ENCODE measurements at regions not wholly inside any gene's neighbourhood (a gene's known extent, or its start where the extent isn't known, plus 50 kb on each side); places are given as distances from the start of the nearest gene placed in this dataset.
"Not testable (repeated sequence)": the region's sequence is repeated elsewhere in the genome, so short reads cannot be mapped to it uniquely, and the experiment has no call there.

GRCh38 chrX:20720954-20721626 is 454.4 kb upstream of the RPS6KA3 start:
- DNase-seq: no peak
- Mint-ChIP-seq H3K27ac (no peak overlapping the region), H3K4me1 (no peaks in the 10 kb centered on the region), H3K36me3 (no peaks in the 10 kb centered on the region), H3K27me3 (ENCODE audit: low read depth in 3 of 3) (peaks cover 0 to 4% (median 0%) of the 10 kb centered on the region in 3 donors), H3K9me3 (peaks cover 0 to 8% (median 0%) of the 10 kb centered on the region in 6 donors), H3K4me3 (no peak overlapping the region)

DNA sequence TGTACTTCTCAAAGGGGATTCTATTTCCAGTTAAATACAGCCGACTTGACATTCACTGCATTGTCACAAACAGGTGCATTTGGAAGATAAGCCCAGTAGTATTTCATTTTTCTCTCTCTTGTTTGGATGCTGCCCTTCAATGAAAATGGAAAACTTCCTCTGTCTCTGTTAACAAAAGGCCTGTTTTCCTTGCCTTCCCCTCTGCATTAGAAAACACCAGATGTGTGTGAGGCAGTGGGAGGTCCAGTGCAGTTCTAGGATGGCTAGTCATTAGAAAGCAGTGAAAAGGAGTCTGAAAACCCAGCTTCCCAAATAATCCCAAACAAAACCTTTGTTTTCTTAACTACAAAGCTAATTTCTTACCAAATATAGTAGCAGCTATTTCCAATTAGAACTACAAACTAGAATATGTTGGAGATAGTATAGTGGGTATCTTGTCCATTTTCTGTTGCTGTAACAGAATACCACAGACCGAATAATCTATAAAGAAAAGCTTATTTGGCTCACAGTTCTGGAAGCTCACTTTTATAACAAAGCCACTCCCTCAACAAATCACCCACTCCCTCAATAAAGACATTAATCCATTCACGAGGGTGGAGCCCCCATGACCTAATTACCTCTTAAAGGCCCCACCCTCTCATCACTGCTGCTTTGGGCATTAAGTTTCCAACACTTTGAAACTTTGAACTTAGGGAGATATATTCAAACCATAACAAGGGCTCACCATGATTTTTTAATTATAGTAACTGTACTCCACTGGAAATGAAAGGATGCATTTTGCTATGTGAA is 452.1 kb upstream of the RPS6KA3 start:
- Mint-ChIP-seq H3K36me3 (no peaks in the 10 kb centered on the region), H3K4me1 (no peaks in the 10 kb centered on the region), H3K27ac (no peak overlapping the region), H3K27me3 (ENCODE audit: low read depth in 3 of 3) (peaks cover 0 to 6% (median 1%) of the 10 kb centered on the region in 3 donors), H3K4me3 (no peak overlapping the region), H3K9me3 (peaks cover 0 to 11% (median 0%) of the 10 kb centered on the region in 6 donors)
- DNase-seq: no peak

DNA sequence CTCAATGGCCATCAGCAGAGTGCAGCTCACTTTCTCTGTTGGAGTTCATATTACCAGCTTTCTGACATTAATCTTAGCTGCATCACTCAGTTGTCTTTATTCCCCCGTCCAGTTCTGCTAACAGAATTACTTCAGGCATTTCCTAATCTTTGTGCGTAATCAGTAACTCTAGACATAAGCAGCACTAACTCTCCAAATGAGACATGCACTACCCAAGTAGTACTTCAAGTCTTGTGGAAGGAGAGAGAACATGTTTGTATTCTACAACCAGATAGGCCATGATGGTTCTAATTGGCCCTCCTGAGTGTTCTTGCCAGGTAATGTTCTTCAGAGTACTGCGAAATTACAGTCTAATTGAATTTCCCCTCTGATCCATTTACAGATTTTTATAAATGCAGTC is 448.5 kb upstream of the RPS6KA3 start:
- H3K4me3 Mint-ChIP-seq: no peak overlapping the region
- peaks cover 0 to 6% (median 1%) of the 10 kb centered on the region in 3 donors for H3K27me3 Mint-ChIP-seq (ENCODE audit: low read depth in 3 of 3)
- H3K4me1 Mint-ChIP-seq: no peaks in the 10 kb centered on the region
- no peak overlapping the region for H3K27ac Mint-ChIP-seq
- H3K9me3 Mint-ChIP-seq: peaks cover 0 to 7% (median 0%) of the 10 kb centered on the region in 6 donors
- H3K36me3 Mint-ChIP-seq: no peaks in the 10 kb centered on the region
- DNase-seq: no peak

DNA sequence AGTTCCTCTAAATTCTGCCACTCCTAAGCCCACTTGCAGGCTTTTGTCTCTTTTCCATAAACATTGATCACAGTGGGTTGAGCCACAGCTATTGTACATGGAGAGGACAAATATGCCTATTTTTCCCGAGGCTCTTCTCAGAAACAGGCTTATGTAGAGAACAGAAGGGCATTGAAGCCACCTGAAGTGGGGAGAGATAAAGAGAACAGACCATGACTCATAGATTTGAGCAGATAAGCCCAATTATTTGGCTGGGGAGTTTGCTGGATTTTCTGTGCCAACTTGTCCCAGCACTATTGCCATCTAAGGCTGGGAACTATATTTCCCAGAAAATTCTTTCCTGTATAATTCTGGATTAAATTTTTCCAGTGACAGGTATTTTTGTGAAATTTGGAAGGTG is 446.1 kb upstream of the RPS6KA3 start:
- peaks cover 0 to 7% (median 0%) of the 10 kb centered on the region in 6 donors for H3K9me3 Mint-ChIP-seq
- no peak for DNase-seq
- H3K4me3 Mint-ChIP-seq: no peak overlapping the region
- H3K36me3 Mint-ChIP-seq: no peaks in the 10 kb centered on the region
- H3K27me3 Mint-ChIP-seq (ENCODE audit: low read depth in 3 of 3): peaks cover 0 to 2% (median 1%) of the 10 kb centered on the region in 3 donors
- H3K4me1 Mint-ChIP-seq: no peaks in the 10 kb centered on the region
- H3K27ac Mint-ChIP-seq: no peak overlapping the region

DNA sequence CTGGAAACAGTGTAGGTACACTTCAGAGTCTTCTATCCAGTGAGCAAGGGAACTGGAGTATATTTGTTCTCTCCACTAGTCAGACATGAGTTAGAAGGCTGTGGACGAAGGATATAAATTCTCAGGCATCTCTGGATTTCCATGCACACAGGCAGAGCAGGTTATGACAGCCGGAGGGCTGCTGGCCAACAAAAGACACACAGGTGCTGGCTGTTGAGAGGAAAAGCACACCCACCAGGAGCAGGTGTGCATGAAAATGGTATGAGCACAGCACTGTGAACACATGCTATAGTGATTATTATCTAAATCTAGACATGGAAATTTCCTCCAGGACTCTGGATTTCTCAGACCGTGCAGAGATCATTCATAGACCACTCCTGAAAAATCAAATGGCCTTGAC is 444.7 kb upstream of the RPS6KA3 start:
- DNase-seq: no peak
- H3K36me3 Mint-ChIP-seq: no peaks in the 10 kb centered on the region
- H3K4me3 Mint-ChIP-seq: no peak overlapping the region
- H3K27me3 Mint-ChIP-seq (ENCODE audit: low read depth in 3 of 3): peaks cover 1 to 7% (median 2%) of the 10 kb centered on the region in 3 donors
- peaks cover 0 to 7% (median 0%) of the 10 kb centered on the region in 6 donors for H3K9me3 Mint-ChIP-seq
- no peak overlapping the region for H3K27ac Mint-ChIP-seq
- H3K4me1 Mint-ChIP-seq: no peaks in the 10 kb centered on the region

DNA sequence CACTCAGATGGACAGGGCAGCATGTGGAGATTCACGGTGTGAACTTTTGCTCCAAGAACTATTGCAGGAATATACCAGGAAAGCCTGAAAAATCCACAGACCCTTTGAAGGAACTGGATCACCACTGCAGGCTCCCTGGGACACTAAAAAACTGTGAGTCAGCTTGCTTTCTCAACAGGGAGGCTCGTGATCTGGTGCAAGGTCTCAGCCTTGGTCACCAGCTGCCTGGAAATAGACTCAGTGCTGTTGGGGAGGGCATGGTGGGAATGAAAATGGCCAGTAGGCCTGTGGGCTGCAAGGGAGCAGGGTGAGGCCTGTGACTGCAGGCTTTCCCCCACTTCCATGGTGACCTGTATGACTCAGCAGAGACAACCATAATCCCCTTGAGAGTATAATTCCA is 426.4 kb upstream of the RPS6KA3 start:
- H3K4me1 Mint-ChIP-seq: no peaks in the 10 kb centered on the region
- H3K36me3 Mint-ChIP-seq: no peaks in the 10 kb centered on the region
- H3K4me3 Mint-ChIP-seq: no peak overlapping the region
- H3K9me3 Mint-ChIP-seq: peaks cover 0 to 2% (median 0%) of the 10 kb centered on the region in 6 donors
- H3K27ac Mint-ChIP-seq: no peak overlapping the region
- peaks cover 0 to 7% (median 1%) of the 10 kb centered on the region in 3 donors for H3K27me3 Mint-ChIP-seq (ENCODE audit: low read depth in 3 of 3)
- DNase-seq: no peak

DNA sequence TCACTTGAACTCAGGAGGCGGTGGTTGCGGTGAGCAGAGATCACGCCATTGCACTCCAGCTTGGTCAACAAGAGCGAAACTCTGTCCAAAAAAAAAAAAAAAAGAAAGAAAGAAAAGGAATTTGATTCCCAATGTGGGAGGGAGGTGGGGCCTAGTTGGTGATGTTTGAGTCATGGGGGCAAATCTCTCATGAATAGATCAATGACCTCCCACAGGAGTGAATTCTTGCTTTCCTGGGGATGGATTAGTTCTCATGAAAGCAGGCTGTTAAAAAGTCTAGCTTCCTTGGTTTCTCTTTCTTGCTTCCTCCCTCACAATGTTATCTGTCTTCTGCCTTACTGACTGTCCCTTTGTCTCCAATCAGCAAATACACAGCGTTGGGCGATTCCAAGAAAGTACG is 419.5 kb upstream of the RPS6KA3 start:
- Mint-ChIP-seq H3K36me3 (no peaks in the 10 kb centered on the region), H3K27ac (no peak overlapping the region), H3K27me3 (ENCODE audit: low read depth in 3 of 3) (peaks cover 1 to 5% (median 3%) of the 10 kb centered on the region in 3 donors), H3K4me3 (no peak overlapping the region), H3K4me1 (no peaks in the 10 kb centered on the region), H3K9me3 (peaks cover 0 to 5% (median 0%) of the 10 kb centered on the region in 6 donors)
- no peak for DNase-seq

GRCh38 chrX:20685652-20686051 is 418.9 kb upstream of the RPS6KA3 start:
- Mint-ChIP-seq H3K4me1 (no peaks in the 10 kb centered on the region), H3K4me3 (no peak overlapping the region), H3K9me3 (peaks cover 0 to 5% (median 0%) of the 10 kb centered on the region in 6 donors), H3K27me3 (ENCODE audit: low read depth in 3 of 3) (peaks cover 1 to 5% (median 3%) of the 10 kb centered on the region in 3 donors), H3K27ac (no peak overlapping the region), H3K36me3 (no peaks in the 10 kb centered on the region)
- no peak for DNase-seq

- DNase-seq: no peak
- Mint-ChIP-seq H3K4me1 (no peaks in the 10 kb centered on the region), H3K27me3 (ENCODE audit: low read depth in 3 of 3) (peaks cover 0 to 4% (median 3%) of the 10 kb centered on the region in 3 donors), H3K27ac (no peak overlapping the region), H3K9me3 (peaks cover 0 to 5% (median 0%) of the 10 kb centered on the region in 6 donors), H3K4me3 (no peak overlapping the region), H3K36me3 (no peaks in the 10 kb centered on the region)
Observed at GRCh38 chrX:20681683-20682082, 415.0 kb upstream of the RPS6KA3 start.

GRCh38 chrX:20680998-20681397 is 414.3 kb upstream of the RPS6KA3 start:
- Mint-ChIP-seq H3K27ac (no peak overlapping the region), H3K9me3 (peaks cover 0 to 5% (median 0%) of the 10 kb centered on the region in 6 donors), H3K36me3 (no peaks in the 10 kb centered on the region), H3K4me1 (no peaks in the 10 kb centered on the region), H3K4me3 (no peak overlapping the region), H3K27me3 (ENCODE audit: low read depth in 3 of 3) (peaks cover 2 to 4% (median 3%) of the 10 kb centered on the region in 3 donors)
- no peak for DNase-seq

- Mint-ChIP-seq H3K9me3 (peaks cover 0 to 4% (median 0%) of the 10 kb centered on the region in 6 donors), H3K27ac (no peak overlapping the region), H3K36me3 (no peaks in the 10 kb centered on the region), H3K4me3 (no peak overlapping the region), H3K27me3 (ENCODE audit: low read depth in 3 of 3) (peaks cover 1 to 8% (median 6%) of the 10 kb centered on the region in 3 donors), H3K4me1 (no peaks in the 10 kb centered on the region)
- no peak for DNase-seq
Observed at GRCh38 chrX:20672476-20672875, 405.8 kb upstream of the RPS6KA3 start.

GRCh38 chrX:20671746-20672145 is 405.0 kb upstream of the RPS6KA3 start:
- not testable (repeated sequence) for H3K4me1 Mint-ChIP-seq; DNase-seq; H3K27ac Mint-ChIP-seq; H3K4me3 Mint-ChIP-seq; H3K27me3 Mint-ChIP-seq (ENCODE audit: low read depth in 3 of 3); H3K36me3 Mint-ChIP-seq; H3K9me3 Mint-ChIP-seq

- peaks cover 0 to 10% (median 4%) of the 10 kb centered on the region in 3 donors for H3K27me3 Mint-ChIP-seq (ENCODE audit: low read depth in 3 of 3)
Observed at GRCh38 chrX:20670611-20671010, 403.9 kb upstream of the RPS6KA3 start.

DNA sequence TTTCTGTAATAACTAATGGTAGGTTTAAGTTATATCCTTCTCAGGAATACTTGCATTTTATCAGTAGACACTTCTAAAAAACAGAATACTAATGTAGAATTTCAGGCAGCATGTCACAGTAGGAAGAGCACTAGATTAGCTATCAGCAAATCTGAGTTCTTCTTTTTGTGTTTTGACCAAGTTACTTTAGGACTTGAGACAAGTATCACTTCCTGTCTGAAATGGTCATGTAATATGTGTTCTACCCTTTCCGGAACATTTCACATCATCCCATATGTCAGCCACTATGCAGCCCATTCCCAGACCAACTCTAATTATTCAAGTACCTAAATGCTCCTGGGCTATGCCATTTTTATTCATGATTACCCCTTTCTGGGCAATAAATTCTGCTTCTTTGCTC is 401.8 kb upstream of the RPS6KA3 start:
- peaks cover 0 to 7% (median 2%) of the 10 kb centered on the region in 3 donors for H3K27me3 Mint-ChIP-seq (ENCODE audit: low read depth in 3 of 3)
- no peak overlapping the region for H3K4me3 Mint-ChIP-seq
- H3K36me3 Mint-ChIP-seq: no peaks in the 10 kb centered on the region
- H3K4me1 Mint-ChIP-seq: no peaks in the 10 kb centered on the region
- no peak for DNase-seq
- peaks cover 0 to 4% (median 0%) of the 10 kb centered on the region in 6 donors for H3K9me3 Mint-ChIP-seq
- H3K27ac Mint-ChIP-seq: no peak overlapping the region

More at GRCh38 chrX:20670611-20671010, 403.9 kb upstream of the RPS6KA3 start:
- no peak for DNase-seq
- Mint-ChIP-seq H3K36me3 (no peaks in the 10 kb centered on the region), H3K4me1 (no peaks in the 10 kb centered on the region), H3K27ac (no peak overlapping the region), H3K4me3 (no peak overlapping the region), H3K9me3 (peaks cover 0 to 4% (median 0%) of the 10 kb centered on the region in 6 donors)

Measured in immature natural killer cell (primary cell).